ENCODE measurements at regions not wholly inside any gene's neighbourhood (a gene's known extent, or its start where the extent isn't known, plus 50 kb on each side); places are given as distances from the start of the nearest gene placed in this dataset.

DNA sequence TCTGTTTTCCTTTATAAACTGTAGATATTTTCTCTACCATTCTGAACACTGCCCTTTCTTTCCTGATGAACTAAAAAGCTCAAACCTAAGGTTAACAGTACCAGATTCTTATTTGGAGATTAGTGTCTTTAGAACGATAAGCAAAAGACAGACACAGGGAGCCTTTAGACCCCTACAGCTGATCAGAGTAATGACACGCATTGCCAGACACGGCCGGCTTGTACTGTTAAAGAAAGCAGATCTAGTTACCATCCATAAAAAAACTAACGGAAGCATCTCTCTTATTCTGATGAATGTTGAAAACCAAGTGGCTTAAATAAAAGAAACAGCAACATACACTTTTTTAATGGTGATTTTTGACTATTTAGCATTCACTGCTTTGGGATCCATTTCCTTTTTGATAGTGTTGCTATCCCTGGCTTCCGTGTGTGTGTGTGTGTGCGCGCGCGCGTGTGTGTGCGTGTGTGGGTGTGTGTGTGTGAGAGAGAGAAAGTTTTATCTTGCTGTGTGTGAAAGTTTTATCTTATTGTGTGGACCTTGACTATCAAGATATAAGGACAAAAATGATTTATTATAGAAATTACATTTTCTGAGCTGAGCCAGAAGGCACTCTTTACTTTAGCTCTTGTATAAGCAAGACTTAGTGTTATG is 95.6 kb upstream of the SLC35B3 start:
- peak; percentile 6 for DNase-seq (ENCODE audit: low read depth)

DNA sequence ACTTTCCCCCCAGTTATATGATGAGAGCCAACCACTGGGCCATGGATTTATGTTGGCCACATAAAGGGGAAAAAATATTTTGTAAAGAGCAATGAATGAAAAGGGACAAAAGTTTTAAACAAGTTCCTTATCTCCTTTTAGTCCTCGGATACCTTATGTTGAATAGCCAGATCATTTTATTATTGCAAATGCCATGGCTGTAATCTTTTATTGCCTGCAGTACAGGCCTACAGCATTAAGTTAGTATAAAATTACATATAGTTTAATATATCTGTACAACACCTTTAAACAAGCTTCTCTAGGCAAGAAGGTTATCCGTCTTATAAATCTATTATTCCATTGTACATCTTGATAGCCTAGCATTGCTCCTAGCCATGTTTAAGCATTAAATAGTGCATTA is 93.9 kb upstream of the SLC35B3 start:
- DNase-seq (ENCODE audit: low read depth): no peak

DNA sequence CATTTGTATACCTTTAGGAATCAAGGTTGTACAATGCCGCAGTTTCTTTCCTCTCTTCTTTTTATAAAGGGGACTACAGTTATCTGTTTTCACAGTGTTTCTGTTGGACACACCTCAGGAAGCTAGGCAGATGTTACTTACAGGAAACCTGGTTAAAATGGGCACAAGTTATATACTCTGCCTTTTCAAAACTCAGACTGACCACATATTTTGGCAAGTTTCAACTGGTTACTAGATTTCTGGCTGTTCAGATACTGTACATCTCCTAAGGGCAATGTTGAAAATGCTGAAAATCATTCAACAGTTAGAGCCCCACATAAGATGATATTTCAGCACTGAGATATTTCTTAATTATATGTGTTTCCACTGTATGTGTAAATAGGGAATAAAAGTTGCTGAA is 92.5 kb upstream of the SLC35B3 start:
- DNase-seq (ENCODE audit: low read depth): no peak

DNA sequence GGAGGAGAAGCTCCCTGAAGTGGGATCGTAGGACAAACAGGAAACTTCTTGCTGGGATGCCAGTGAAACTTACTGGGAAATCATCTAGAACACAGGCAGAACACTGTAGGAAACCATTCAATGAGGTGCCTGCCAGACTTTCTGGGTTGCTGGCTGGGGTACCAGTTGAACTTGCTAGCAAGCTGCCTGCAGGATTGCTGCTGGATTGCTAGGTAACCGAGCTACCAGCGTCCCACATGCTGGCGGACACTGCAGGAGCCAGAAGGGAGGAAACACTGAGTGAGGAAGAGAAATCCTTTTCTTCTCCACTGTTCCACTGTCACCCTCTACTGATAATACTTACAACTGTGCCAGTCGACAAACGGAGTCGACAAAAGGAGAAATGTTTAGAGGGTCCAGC is 91.3 kb upstream of the SLC35B3 start:
- no peak for DNase-seq (ENCODE audit: low read depth)

DNA sequence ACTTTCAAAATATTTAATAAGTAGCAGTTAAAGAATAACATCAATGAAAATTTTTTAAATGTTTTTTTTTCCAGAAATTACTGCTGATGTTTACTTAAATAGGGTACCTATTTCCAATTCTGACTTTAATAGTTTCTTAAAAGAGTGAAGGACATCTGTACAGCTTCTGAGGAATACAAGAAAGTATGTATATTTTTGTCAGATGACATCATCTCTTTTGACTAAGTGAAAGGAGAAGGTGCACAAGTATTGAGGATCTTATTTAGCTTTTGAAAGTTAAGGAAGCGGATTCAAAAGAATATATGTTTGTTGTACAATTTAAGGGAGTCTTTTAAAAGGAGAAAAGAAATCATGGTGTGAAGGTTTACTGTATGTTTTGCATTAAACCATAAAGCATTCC is 90.0 kb upstream of the SLC35B3 start:
- DNase-seq (ENCODE audit: low read depth): no peak

DNA sequence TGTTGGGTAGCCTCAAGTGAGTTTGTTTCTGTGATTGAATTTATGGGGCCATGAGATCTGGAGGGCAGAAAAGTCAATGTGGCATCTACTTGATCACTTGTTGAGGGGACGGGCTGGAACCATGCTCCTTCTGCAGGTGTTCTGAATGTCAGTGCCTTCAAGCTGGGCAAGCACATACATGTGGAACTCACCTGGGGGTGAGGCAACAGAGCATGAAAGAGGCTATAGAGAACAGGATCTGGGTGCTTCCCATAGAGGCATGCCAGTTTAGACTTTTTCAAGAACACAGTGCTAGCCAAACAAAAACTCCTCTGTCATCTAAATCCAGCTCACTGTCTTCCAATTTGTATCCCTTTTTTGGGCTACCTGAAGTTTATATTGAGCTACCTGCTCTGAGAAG is 77.8 kb upstream of the SLC35B3 start:
- DNase-seq (ENCODE audit: low read depth): no peak

DNA sequence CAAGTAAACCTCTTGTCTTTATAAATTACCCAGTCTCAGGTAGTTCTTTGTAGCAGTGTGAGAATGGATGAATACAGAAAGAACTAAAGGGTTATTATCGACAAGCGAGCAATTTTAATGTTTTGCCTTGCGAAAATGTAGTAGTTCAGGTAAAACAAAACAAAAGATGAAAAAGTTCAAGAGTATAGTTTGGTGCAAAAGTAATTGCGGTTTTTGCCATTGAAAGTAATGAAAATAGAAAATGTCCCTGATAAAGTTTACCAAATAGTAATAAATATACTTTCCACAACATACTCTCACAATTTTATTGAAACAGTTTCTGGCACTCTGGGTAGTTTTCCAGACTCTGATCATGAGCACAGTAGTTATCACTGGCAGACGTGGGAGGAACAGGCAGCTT is 71.9 kb upstream of the SLC35B3 start:
- no peak for DNase-seq (ENCODE audit: low read depth)

DNA sequence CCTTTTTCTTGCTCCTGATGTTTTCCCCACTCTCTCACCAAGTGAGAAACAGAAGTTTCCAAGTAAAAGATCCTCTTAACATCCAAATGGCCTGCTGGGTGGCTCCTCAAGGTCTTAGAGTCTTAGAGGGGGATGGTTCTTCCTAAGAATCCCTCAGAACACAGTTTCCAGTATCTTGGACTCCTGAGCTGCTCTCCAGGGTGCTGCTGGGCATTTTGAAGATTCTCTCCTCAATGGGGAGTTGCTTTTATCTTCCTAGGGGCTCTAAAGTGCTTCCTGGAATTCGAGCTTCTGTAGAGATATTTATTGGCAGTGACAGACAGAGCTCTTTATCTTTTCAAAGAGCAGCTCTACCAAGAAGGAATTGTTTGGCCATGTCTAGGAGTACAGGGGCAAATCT is 70.8 kb upstream of the SLC35B3 start:
- DNase-seq (ENCODE audit: low read depth): no peak

DNA sequence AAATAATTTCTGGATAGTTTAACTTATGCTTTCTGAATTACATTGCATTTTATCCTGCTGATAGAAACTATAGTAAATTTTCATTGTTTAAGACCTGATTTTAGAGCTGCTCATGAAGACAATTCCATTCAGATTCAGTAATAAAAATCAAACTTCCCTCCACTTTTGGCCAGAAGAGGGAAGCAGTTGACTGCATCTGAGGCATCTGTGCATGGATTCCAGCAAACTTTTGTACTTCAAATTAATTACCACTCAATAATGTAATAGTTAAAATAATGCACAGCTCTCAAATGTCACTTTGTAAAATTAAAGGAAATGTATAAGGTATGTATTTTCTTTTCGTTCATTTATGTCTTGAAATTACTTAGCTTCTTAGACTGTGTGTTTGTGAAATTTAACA is 64.2 kb upstream of the SLC35B3 start:
- DNase-seq (ENCODE audit: low read depth): no peak

DNA sequence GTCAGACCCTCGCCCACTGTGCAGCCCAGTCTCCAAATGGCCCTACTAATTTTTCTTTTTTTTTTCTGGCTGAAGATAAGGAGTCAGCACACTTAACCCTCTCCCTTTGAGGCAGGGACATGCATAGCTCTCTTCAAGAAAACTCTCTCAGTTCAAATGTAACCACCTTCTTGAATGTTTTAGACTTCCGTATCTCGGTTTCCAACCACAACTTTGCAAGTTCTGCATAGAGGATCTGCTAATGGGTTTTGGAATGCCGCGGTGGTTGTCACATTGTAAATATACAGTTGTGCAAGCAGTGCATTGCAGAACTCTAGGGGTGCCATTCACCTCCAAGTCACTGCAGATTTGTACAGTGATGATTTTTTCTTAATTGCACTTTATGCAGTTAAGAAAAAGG is 59.4 kb upstream of the SLC35B3 start:
- no peak for DNase-seq (ENCODE audit: low read depth)

DNA sequence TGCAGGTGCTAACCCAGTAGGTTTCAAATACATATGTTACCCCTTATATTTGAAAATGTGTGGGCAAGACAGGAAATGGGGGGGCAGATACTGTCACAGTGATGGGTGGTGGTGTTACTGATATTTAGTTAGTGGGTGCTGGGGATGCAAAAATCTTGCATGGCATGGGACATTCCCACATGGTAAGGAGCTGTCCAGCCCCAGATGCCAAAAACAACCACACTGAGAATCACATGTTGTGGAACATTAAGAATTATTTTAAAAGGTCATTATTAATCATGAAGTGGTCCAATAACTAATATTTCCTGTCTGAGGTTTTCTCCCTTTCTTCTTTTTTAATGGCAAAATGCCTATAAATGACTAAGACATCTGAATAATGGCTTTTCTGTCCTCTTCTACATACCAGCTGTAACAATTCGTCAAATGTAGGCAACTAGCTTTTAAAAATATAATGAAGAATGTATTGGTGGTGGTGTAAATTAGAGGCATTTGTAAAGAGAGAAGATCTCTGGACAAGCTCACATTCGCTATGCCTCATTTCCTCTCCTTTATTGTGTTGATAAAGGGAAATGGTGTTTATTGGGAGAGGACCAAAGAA is 57.3 kb upstream of the SLC35B3 start:
- no peak for DNase-seq (ENCODE audit: low read depth)

Data from fibroblast of gingiva (primary cell).